CD8-positive, alpha-beta memory T cell (primary cell): ENCODE measurements at regions not wholly inside any gene's neighbourhood (a gene's known extent, or its start where the extent isn't known, plus 50 kb on each side); places are given as distances from the start of the nearest gene placed in this dataset.

ENCODE experiments used
- CTCF ChIA-PET: fragments of 350-600 bp; sonication (Branson Sonifier 250); formaldehyde crosslinking; loops from one replicate; lab custom pipeline; 2021; ENCODE audit warnings: antibody characterized with exemption; lab: Charles Lee
- POLR2A ChIA-PET: fragments of 350-600 bp; sonication (Branson Sonifier 250); formaldehyde crosslinking; loops from one replicate; lab custom pipeline; 2021; ENCODE audit warnings: antibody characterized with exemption; lab: Charles Lee
- DNase-seq, 5 donors: peaks; one replicate each; pipeline versions ENCODE4 v3.0.0 to v3.0.0-alpha.2; 2020 to 2022; ENCODE audit warnings: mixed read lengths in 1 of 5
- H3K27ac ChIP-seq: one replicate; pipeline ENCODE4 v1.7.0; 2013; ENCODE audit warnings: low read depth, mild to moderate bottlenecking, low read length, moderate library complexity
- H3K27me3 ChIP-seq: 2 replicates; pipeline ENCODE4 v1.7.0; 2013; ENCODE audit warnings: low read length, mild to moderate bottlenecking; ENCODE audit not compliant: insufficient read depth, poor library complexity, severe bottlenecking
- H3K36me3 ChIP-seq: 2 replicates; pipeline ENCODE4 v1.7.0; 2013; ENCODE audit warnings: mild to moderate bottlenecking, low read length, moderate library complexity; ENCODE audit not compliant: insufficient read depth
- H3K4me1 ChIP-seq: 2 replicates; pipeline ENCODE4 v1.7.0; 2013; ENCODE audit warnings: mild to moderate bottlenecking, low read length, moderate library complexity; ENCODE audit not compliant: insufficient read depth
- H3K4me3 ChIP-seq: 2 replicates; pipeline ENCODE4 v1.7.0; 2013; ENCODE audit warnings: mild to moderate bottlenecking, low read length
- H3K9me3 ChIP-seq: 2 replicates; pipeline ENCODE4 v1.7.0; 2013; ENCODE audit warnings: mild to moderate bottlenecking, low read length
- H3K27ac Mint-ChIP-seq, 8 donors: one replicate each; pipeline ENCODE4 v1.8.0; 2020 to 2021; ENCODE audit warnings: mixed read lengths in 8 of 8, mild to moderate bottlenecking in 6 of 8, inconsistent platforms in 3 of 8, moderate library complexity in 3 of 8
- H3K27me3 Mint-ChIP-seq, 2 donors: one replicate each; pipeline ENCODE4 v1.8.0; 2020 to 2021; ENCODE audit warnings: mixed read lengths in 2 of 2, mild to moderate bottlenecking in 1 of 2, moderate library complexity in 1 of 2
- H3K36me3 Mint-ChIP-seq, 3 donors: one replicate each; pipeline ENCODE4 v1.8.0; 2020 to 2021; ENCODE audit warnings: mixed read lengths in 3 of 3, inconsistent platforms in 1 of 3, mild to moderate bottlenecking in 1 of 3
- H3K4me1 Mint-ChIP-seq, 3 donors: one replicate each; pipeline ENCODE4 v1.8.0; 2020 to 2021; ENCODE audit warnings: mixed read lengths in 3 of 3, inconsistent platforms in 1 of 3, mild to moderate bottlenecking in 1 of 3
- H3K4me3 Mint-ChIP-seq, 7 donors: one replicate each; pipeline ENCODE4 v1.8.0; 2020 to 2021; ENCODE audit warnings: mixed read lengths in 7 of 7, mild to moderate bottlenecking in 6 of 7, moderate library complexity in 4 of 7, inconsistent platforms in 2 of 7
- H3K9me3 Mint-ChIP-seq, 5 donors: one replicate each; pipeline ENCODE4 v1.8.0; 2020 to 2022; ENCODE audit warnings: mixed read lengths in 5 of 5, mild to moderate bottlenecking in 3 of 5, moderate library complexity in 2 of 5, inconsistent platforms in 1 of 5

DNA sequence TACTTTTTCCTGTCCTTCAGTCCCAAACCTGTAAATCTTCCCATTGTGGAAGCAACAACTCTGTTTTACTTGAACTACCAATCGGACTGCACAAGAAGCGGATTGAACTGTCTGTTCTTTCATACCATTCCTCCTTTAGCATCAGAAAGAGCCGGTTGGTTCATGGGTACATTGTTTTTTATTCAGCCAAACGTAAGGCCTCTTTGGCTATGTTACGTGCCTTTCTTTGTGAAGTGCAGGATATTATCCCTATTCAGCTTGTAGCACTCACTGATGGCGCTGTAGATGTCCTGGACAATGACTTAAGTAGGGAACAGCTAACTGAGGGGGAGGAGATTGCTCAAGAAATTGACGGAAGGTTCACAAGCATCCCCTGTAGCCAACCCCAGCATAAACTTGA lies 60.3 kb downstream of the ARHGAP35 start:
- POLR2A ChIA-PET = no interaction called here

DNA sequence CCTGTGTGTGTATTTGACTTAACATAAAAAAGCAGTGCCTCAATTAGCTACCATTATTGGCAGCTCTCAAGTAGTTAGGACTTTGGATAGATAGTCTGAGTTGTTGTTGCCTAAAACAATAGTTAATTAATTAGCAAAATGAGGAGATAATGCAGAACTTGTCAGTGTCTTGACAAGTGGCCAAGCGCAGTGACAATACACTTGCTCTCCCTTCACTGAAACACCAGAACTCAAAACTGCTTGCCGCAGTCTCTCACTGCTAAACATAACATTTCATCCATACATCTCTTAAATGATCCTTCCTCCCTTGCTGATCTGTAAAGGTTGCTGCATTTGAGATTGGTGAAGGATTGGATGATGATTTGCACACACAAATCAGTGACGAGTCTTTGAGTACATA lies 61.7 kb downstream of the ARHGAP35 start:
- POLR2A ChIA-PET = interaction anchor here (0.7 kb wide), 1 partner anchor 26 kb away, joined by 3 read pairs; no protein-coding TSS in a partner anchor

More for the DNA sequence above, 60.3 kb downstream of the ARHGAP35 start:
- no peaks in the 10 kb centered on the region for H3K27me3 Mint-ChIP-seq
- Histone ChIP-seq H3K4me3 (no peak overlapping the region), H3K36me3 (peaks cover 22% of the 10 kb centered on the region), H3K4me1 (peaks cover 21% of the 10 kb centered on the region), H3K9me3 (no peaks in the 10 kb centered on the region), H3K27me3 (no peaks in the 10 kb centered on the region), H3K27ac (no peak overlapping the region)
- peaks cover 52 to 84% (median 75%) of the 10 kb centered on the region in 3 donors for H3K4me1 Mint-ChIP-seq
- H3K4me3 Mint-ChIP-seq = peak overlapping the region in 1 of 7 donors; percentile 11
- H3K27ac Mint-ChIP-seq = no peak overlapping the region
- no peaks in the 10 kb centered on the region for H3K9me3 Mint-ChIP-seq
- CTCF ChIA-PET = interaction anchor here (0.9 kb wide), 1 partner anchor 12 kb away, joined by 3 read pairs; no protein-coding TSS in a partner anchor
- peaks cover 4 to 57% (median 20%) of the 10 kb centered on the region in 3 donors for H3K36me3 Mint-ChIP-seq
- no peak for DNase-seq

DNA sequence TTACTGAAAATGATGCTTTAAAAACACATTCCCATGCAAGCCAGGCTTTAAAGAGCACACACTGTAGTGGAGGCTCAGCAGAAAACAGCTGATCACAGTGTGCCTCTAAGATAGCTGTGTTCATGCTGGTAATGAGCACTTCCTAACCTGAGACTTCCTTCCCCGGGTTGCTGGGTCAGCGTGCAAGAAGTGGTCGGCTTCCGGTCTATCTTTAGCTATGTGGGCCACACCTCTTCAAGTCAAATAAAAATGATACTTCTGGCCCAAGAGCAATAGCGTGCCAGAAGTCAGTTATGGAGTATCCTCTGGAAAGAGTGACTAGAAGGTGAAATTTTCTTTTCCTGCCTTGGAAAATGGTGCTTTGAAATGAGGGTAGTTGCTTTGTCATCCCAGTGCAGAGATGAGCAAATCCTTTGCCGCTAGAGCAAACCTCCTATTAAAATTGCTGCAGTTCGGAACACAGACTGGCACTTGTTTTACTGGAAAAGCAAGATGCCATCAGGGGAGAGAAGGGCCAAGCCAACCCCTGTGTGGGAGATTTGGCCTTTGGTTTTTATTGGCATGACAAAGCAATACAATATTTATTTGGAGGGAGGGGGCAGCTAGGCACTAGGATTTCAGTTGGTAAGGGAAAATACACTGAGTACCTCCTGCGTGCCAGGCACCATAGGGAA lies 64.2 kb downstream of the ARHGAP35 start:
- no peaks in the 10 kb centered on the region for H3K9me3 Mint-ChIP-seq
- peak overlapping the region in 6 of 7 donors; percentile 14 to 89 (median 83) for H3K4me3 Mint-ChIP-seq

More for the DNA sequence above, 61.7 kb downstream of the ARHGAP35 start:
- H3K27ac ChIP-seq = no peak overlapping the region
- CTCF ChIA-PET = interaction anchor here (1.1 kb wide), 1 partner anchor 12 kb away, joined by 3 read pairs; no protein-coding TSS in a partner anchor
- H3K27me3 ChIP-seq = no peaks in the 10 kb centered on the region
- peaks cover 27% of the 10 kb centered on the region for H3K4me1 ChIP-seq
- H3K4me1 Mint-ChIP-seq = peaks cover 57 to 86% (median 77%) of the 10 kb centered on the region in 3 donors
- no peaks in the 10 kb centered on the region for H3K27me3 Mint-ChIP-seq
- peaks cover 4 to 55% (median 22%) of the 10 kb centered on the region in 3 donors for H3K36me3 Mint-ChIP-seq
- peak overlapping the region in 4 of 8 donors; percentile 13 to 73 (median 32) for H3K27ac Mint-ChIP-seq
- H3K9me3 ChIP-seq = no peaks in the 10 kb centered on the region
- H3K36me3 ChIP-seq = peaks cover 22% of the 10 kb centered on the region
- H3K4me3 Mint-ChIP-seq = no peak overlapping the region
- H3K9me3 Mint-ChIP-seq = no peaks in the 10 kb centered on the region
- no peak overlapping the region for H3K4me3 ChIP-seq
- no peak for DNase-seq

DNA sequence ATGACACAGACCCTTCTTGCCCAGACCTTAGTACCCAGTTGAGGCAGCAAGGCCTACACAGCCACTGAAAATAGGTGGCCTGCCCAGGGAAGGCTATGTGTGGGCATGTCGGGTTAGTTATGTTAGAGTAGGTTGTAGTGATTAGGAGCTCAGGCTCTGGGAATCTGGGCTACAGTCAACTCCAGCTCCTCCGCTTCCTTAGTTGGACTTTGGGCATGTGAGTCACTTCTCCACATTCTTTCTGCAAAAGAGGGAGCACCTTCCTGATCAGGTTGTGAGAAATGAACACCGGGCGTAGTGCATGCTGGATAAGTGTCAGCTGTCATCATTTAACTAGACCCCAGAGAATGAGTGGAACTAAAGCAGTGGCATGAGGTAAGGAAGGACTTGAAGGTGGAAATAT lies 64.8 kb downstream of the ARHGAP35 start:
- peaks cover 3% of the 10 kb centered on the region for H3K36me3 ChIP-seq
- H3K36me3 Mint-ChIP-seq = peaks cover 4 to 30% (median 12%) of the 10 kb centered on the region in 3 donors
- ChIA-PET CTCF (interaction anchor here (1.0 to 2.7 kb wide), 7 partner anchors 25 to 88 kb away, joined by 3 to 14 read pairs (median 6); no protein-coding TSS in a partner anchor), POLR2A (no interaction called here)
- no peak overlapping the region for H3K27ac ChIP-seq
- peak overlapping the region in 1 of 7 donors; percentile 34 for H3K4me3 Mint-ChIP-seq
- H3K9me3 ChIP-seq = no peaks in the 10 kb centered on the region
- H3K27me3 Mint-ChIP-seq = no peaks in the 10 kb centered on the region
- H3K4me1 Mint-ChIP-seq = peaks cover 63 to 82% (median 71%) of the 10 kb centered on the region in 3 donors
- no peak for DNase-seq
- H3K4me1 ChIP-seq = peaks cover 35% of the 10 kb centered on the region
- no peaks in the 10 kb centered on the region for H3K27me3 ChIP-seq
- no peak overlapping the region for H3K4me3 ChIP-seq
- no peaks in the 10 kb centered on the region for H3K9me3 Mint-ChIP-seq
- H3K27ac Mint-ChIP-seq = peak overlapping the region in 7 of 8 donors; percentile 19 to 81 (median 68)

More for the DNA sequence above, 64.2 kb downstream of the ARHGAP35 start:
- CTCF ChIA-PET = interaction anchor here (0.6 to 2.7 kb wide), 8 partner anchors 9 to 88 kb away, joined by 3 to 9 read pairs (median 4); no protein-coding TSS in a partner anchor
- Mint-ChIP-seq H3K4me1 (peaks cover 60 to 80% (median 70%) of the 10 kb centered on the region in 3 donors), H3K36me3 (peaks cover 4 to 35% (median 13%) of the 10 kb centered on the region in 3 donors), H3K27ac (peak overlapping the region; percentile 19 to 89 (median 82)), H3K27me3 (no peaks in the 10 kb centered on the region)
- Histone ChIP-seq H3K36me3 (peaks cover 8% of the 10 kb centered on the region), H3K27ac (no peak overlapping the region), H3K4me3 (no peak overlapping the region), H3K27me3 (no peaks in the 10 kb centered on the region), H3K9me3 (no peaks in the 10 kb centered on the region), H3K4me1 (peaks cover 35% of the 10 kb centered on the region)
- POLR2A ChIA-PET = interaction anchor here (0.6 to 1.4 kb wide), 4 partner anchors 8 to 32 kb away, joined by 3 to 4 read pairs (median 3); no protein-coding TSS in a partner anchor
- peak in 1 of 5 donors; percentile 7 for DNase-seq

DNA sequence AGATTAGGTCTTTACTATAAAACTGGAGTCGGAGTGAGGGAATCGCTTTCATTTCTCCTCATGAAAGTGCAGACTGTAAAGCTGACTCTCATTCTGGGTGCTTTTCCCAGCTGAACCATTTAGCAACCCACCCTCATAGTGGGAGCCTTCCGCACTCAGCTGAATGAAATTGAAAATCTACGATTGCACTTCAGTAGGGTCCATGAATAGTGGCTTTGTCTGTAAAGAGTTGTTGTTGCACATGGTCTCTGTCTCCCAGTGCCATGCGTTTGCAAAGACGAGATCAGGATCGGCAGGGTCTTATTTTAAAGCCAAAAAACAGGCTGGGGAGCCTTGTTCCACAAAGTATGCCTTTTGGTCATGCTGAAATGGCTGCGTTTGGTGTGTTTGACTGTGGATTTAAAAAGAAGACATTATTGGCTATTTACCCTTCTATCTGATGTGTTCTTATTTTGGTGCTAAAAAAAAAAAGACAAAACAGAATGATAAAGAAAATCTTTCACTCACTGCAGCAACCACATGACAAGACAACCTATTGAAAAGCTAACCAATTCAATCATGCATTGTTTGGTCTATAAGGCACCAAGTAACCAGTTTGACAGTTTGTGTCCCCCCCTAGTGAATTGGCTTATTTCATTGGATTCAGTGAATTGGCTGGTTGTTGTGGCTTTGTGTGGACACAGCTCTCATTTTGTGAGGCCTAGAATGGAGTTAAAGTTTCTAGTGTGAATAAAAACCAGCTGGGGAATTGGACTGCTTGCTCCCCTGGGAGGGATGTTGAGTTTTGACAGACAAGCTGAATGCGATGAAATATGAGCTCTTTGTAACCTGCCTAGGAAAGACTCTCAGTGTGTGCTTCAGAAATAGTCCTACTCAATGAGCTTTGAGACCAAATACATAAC lies 65.6 kb downstream of the ARHGAP35 start:
- no peak overlapping the region for H3K27ac ChIP-seq
- POLR2A ChIA-PET = interaction anchor here (1.8 kb wide), 1 partner anchor 28 kb away, joined by 7 read pairs; no protein-coding TSS in a partner anchor
- no peak for DNase-seq
- H3K4me3 ChIP-seq = no peak overlapping the region
- H3K4me3 Mint-ChIP-seq = peak overlapping the region in 1 of 7 donors; percentile 5
- no peaks in the 10 kb centered on the region for H3K9me3 Mint-ChIP-seq
- no peaks in the 10 kb centered on the region for H3K27me3 Mint-ChIP-seq
- H3K4me1 ChIP-seq = peaks cover 39% of the 10 kb centered on the region
- CTCF ChIA-PET = interaction anchor here (0.8 to 2.7 kb wide), 10 partner anchors 11 to 87 kb away, joined by 3 to 14 read pairs (median 4); no protein-coding TSS in a partner anchor
- peak overlapping the region; percentile 3 to 81 (median 58) for H3K27ac Mint-ChIP-seq
- H3K9me3 ChIP-seq = no peaks in the 10 kb centered on the region
- H3K36me3 Mint-ChIP-seq = peaks cover 0 to 22% (median 10%) of the 10 kb centered on the region in 3 donors
- peaks cover 69 to 83% (median 77%) of the 10 kb centered on the region in 3 donors for H3K4me1 Mint-ChIP-seq
- H3K36me3 ChIP-seq = no peaks in the 10 kb centered on the region
- H3K27me3 ChIP-seq = no peaks in the 10 kb centered on the region

DNA sequence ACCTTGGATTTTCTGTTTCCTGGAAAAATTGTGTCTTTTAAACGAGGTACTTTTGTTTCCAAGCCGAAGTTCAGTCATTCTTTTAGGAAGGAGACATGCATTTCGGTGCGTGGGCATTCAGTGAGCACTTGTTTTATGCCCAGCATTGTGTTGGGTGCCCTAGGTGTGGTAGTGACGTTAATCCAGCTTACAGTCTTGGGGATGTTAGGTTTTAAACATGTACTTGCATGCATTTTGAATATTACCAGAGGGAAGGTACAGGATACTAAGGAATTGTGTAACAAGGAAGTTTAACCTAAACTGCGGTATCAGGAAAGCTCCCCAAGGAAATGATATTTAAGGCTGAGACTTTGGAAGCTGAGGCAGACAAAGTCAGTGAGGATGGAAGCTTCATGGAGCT lies 66.3 kb downstream of the ARHGAP35 start:
- Mint-ChIP-seq H3K27ac (peak overlapping the region; percentile 3 to 79 (median 42)), H3K27me3 (no peaks in the 10 kb centered on the region), H3K36me3 (peaks cover 0 to 18% (median 10%) of the 10 kb centered on the region in 3 donors), H3K4me3 (no peak overlapping the region), H3K9me3 (no peaks in the 10 kb centered on the region), H3K4me1 (peaks cover 69 to 84% (median 76%) of the 10 kb centered on the region in 3 donors)
- peaks cover 39% of the 10 kb centered on the region for H3K4me1 ChIP-seq
- no peak for DNase-seq
- no peaks in the 10 kb centered on the region for H3K9me3 ChIP-seq
- ChIA-PET CTCF (interaction anchor here (0.8 to 2.7 kb wide), 8 partner anchors 10 to 86 kb away, joined by 3 to 14 read pairs (median 6); no protein-coding TSS in a partner anchor), POLR2A (interaction anchor here (1.0 to 1.8 kb wide), 2 partner anchors 13 to 27 kb away, joined by 4 to 7 read pairs; no protein-coding TSS in a partner anchor)
- H3K4me3 ChIP-seq = no peak overlapping the region
- H3K27ac ChIP-seq = no peak overlapping the region
- H3K27me3 ChIP-seq = no peaks in the 10 kb centered on the region
- H3K36me3 ChIP-seq = no peaks in the 10 kb centered on the region

DNA sequence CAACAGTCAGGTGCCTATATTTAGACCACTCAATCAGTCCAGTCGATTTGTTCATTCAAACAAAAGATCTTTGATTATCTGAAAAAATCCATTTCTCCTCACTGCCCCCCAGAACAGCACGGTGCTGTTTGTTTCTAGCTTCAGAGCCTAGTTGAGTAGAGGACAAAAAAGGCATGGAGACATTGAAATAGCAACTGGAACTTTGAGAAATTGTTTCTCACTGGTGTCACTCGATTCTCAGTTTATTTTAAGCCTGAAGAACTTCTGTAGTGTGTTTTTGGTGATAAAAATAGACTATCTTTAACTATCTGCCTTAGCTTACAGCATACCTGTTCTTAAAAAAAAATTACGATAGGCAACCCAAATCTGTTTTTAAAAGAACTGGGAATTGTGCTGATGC lies 67.1 kb downstream of the ARHGAP35 start:
- H3K27ac ChIP-seq = no peak overlapping the region
- H3K27ac Mint-ChIP-seq = peak overlapping the region; percentile 5 to 79 (median 54)
- H3K27me3 Mint-ChIP-seq = no peaks in the 10 kb centered on the region
- DNase-seq = no peak
- H3K36me3 Mint-ChIP-seq = peaks cover 0 to 10% (median 3%) of the 10 kb centered on the region in 3 donors
- peaks cover 47% of the 10 kb centered on the region for H3K4me1 ChIP-seq
- H3K27me3 ChIP-seq = no peaks in the 10 kb centered on the region
- H3K9me3 ChIP-seq = no peaks in the 10 kb centered on the region
- H3K4me1 Mint-ChIP-seq = peaks cover 71 to 84% (median 78%) of the 10 kb centered on the region in 3 donors
- POLR2A ChIA-PET = interaction anchor here (0.5 to 1.8 kb wide), 3 partner anchors 13 to 867 kb away, joined by 4 to 7 read pairs (median 5); no protein-coding TSS in a partner anchor
- H3K9me3 Mint-ChIP-seq = no peaks in the 10 kb centered on the region
- CTCF ChIA-PET = interaction anchor here (1.2 to 2.7 kb wide), 7 partner anchors 10 to 85 kb away, joined by 3 to 14 read pairs (median 6); no protein-coding TSS in a partner anchor
- peak overlapping the region in 3 of 7 donors; percentile 1 to 69 (median 29) for H3K4me3 Mint-ChIP-seq
- no peaks in the 10 kb centered on the region for H3K36me3 ChIP-seq
- no peak overlapping the region for H3K4me3 ChIP-seq
